HL-60 (cell line): ENCODE measurements at regions not wholly inside any gene's neighbourhood (a gene's known extent, or its start where the extent isn't known, plus 50 kb on each side); places are given as distances from the start of the nearest gene placed in this dataset.

Source experiments
- DNase-seq, 2 experiments: peaks; one replicate each; pipeline ENCODE4 v3.0.0-alpha.2; 2010 to 2020; ENCODE audit warnings: low read depth in 1 of 2, low spot score in 1 of 2
- H3K27ac ChIP-seq: fragments of 250-450 bp; sonication (Bioruptor Pico); replicated peaks from 2 replicates; pipeline ENCODE4 v1.5.1; 2020; ENCODE audit warnings: mild to moderate bottlenecking, moderate library complexity
- H3K27me3 ChIP-seq: fragments of 250-450 bp; sonication (Bioruptor Pico); 2 replicates; pipeline ENCODE4 v1.5.1; 2021; ENCODE audit warnings: mild to moderate bottlenecking, moderate library complexity; ENCODE audit not compliant: insufficient read depth, poor library complexity, severe bottlenecking
- H3K4me3 ChIP-seq: replicated peaks from 2 replicates; pipeline ENCODE4 v1.5.1; 2011; ENCODE audit warnings: mild to moderate bottlenecking, control low read depth, low read length; ENCODE audit not compliant: insufficient read depth
- CTCF ChIP-seq: IDR thresholded peaks from one replicate; pipeline ENCODE4 v1.5.1; 2011; ENCODE audit warnings: low read length, control low read depth, inconsistent platforms; ENCODE audit not compliant: insufficient read depth
- GABPA ChIP-seq: IDR thresholded peaks from 2 replicates; pipeline ENCODE4 v1.6.1; 2012; ENCODE audit warnings: low read depth
- POLR2AphosphoS5 ChIP-seq: IDR thresholded peaks from 2 replicates; pipeline ENCODE4 v1.6.1; 2012; ENCODE audit warnings: low read depth
- SPI1 ChIP-seq: IDR thresholded peaks from 2 replicates; pipeline ENCODE4 v1.6.1; 2012; ENCODE audit warnings: low read depth, mild to moderate bottlenecking, borderline replicate concordance
- TF ChIP-seq, protein P1 (sequence below): IDR thresholded peaks from 2 replicates; pipeline ENCODE4 v1.6.1; 2012; ENCODE audit warnings: low read depth; ENCODE audit not compliant: insufficient replicate concordance

GRCh38 chr1:103283841-103284669, 175.7 kb upstream of the COL11A1 start:
- no peak for TF ChIP-seq POLR2AphosphoS5
- TF ChIP-seq, protein P1, sequence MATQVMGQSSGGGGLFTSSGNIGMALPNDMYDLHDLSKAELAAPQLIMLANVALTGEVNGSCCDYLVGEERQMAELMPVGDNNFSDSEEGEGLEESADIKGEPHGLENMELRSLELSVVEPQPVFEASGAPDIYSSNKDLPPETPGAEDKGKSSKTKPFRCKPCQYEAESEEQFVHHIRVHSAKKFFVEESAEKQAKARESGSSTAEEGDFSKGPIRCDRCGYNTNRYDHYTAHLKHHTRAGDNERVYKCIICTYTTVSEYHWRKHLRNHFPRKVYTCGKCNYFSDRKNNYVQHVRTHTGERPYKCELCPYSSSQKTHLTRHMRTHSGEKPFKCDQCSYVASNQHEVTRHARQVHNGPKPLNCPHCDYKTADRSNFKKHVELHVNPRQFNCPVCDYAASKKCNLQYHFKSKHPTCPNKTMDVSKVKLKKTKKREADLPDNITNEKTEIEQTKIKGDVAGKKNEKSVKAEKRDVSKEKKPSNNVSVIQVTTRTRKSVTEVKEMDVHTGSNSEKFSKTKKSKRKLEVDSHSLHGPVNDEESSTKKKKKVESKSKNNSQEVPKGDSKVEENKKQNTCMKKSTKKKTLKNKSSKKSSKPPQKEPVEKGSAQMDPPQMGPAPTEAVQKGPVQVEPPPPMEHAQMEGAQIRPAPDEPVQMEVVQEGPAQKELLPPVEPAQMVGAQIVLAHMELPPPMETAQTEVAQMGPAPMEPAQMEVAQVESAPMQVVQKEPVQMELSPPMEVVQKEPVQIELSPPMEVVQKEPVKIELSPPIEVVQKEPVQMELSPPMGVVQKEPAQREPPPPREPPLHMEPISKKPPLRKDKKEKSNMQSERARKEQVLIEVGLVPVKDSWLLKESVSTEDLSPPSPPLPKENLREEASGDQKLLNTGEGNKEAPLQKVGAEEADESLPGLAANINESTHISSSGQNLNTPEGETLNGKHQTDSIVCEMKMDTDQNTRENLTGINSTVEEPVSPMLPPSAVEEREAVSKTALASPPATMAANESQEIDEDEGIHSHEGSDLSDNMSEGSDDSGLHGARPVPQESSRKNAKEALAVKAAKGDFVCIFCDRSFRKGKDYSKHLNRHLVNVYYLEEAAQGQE, result no peak
- TF ChIP-seq SPI1, result no peak
- no peak for TF ChIP-seq GABPA
- TF ChIP-seq CTCF, result no peak
- H3K27ac ChIP-seq, result no peak overlapping the region
- H3K27me3 ChIP-seq, result no peaks in the 10 kb centered on the region
- DNase-seq, result no peak
- H3K4me3 ChIP-seq, result no peak overlapping the region

GRCh38 chr1:103283371-103283770, 175.0 kb upstream of the COL11A1 start:
- H3K27me3 ChIP-seq, result no peaks in the 10 kb centered on the region
- H3K27ac ChIP-seq, result no peak overlapping the region
- no peak for DNase-seq
- TF ChIP-seq, protein P1, result no peak
- TF ChIP-seq POLR2AphosphoS5 (no peak), SPI1 (no peak), GABPA (no peak), CTCF (no peak)
- no peak overlapping the region for H3K4me3 ChIP-seq

DNA sequence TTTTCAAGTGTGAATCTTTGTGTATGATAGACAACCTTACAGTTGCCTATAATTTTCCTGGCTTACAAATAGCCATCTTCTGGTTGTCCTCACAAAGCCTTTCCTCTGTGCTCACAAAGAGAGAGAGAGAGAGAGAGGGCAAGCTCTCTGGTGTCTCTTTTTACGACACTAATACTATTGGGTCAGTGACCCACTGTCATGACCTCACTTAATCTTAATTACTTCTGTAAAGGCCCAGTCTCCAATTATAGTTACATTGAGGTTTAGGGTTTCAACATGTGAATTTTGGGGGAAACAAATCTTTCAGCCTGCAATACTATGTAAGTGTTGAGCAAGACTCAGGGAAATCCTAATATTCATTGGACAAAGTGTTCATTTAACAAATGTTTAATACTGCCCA, 167.4 kb upstream of the COL11A1 start:
- no peak overlapping the region for H3K27ac ChIP-seq
- H3K27me3 ChIP-seq, result no peaks in the 10 kb centered on the region
- TF ChIP-seq GABPA (no peak), CTCF (no peak), SPI1 (no peak), POLR2AphosphoS5 (no peak)
- TF ChIP-seq, protein P1, result no peak
- H3K4me3 ChIP-seq, result no peak overlapping the region
- no peak for DNase-seq
